IMR-90 (cell line): ENCODE measurements at regions not wholly inside any gene's neighbourhood (a gene's known extent, or its start where the extent isn't known, plus 50 kb on each side); places are given as distances from the start of the nearest gene placed in this dataset.

Source experiments
- ATAC-seq: fragments of 200-7000 bp; cut with Tn5 transposase; 2 replicates; pipeline ENCODE4 v1.9.1; 2020; ENCODE audit warnings: low read depth, mild to moderate bottlenecking, moderate library complexity
- BruUV-seq: library from RNA; stranded (reverse); fragments of 400-500 nt; replicated peaks from 2 replicates; lab custom pipeline; 2021; lab: Mats Ljungman, UMichigan
- CTCF ChIA-PET: fragments of 300-600 bp; formaldehyde crosslinking; extraction: SDS; loops from one replicate; lab custom pipeline; 2021; ENCODE audit warnings: antibody characterized with exemption; lab: Yijun Ruan, JAX
- POLR2A ChIA-PET: fragments of 300-600 bp; sonication (Branson Sonifier 250); formaldehyde crosslinking; loops from one replicate; lab custom pipeline; 2022; ENCODE audit warnings: antibody characterized with exemption; ENCODE audit not compliant: unreplicated experiment; lab: Charles Lee
- DNase-seq: peaks from one replicate; pipeline ENCODE4 v3.0.0; 2013
- H2AFZ ChIP-seq: replicated peaks from 2 replicates; pipeline ENCODE3; 2013; ENCODE audit warnings: low read length, mild to moderate bottlenecking; ENCODE audit not compliant: poor library complexity
- H2AK5ac ChIP-seq: 2 replicates; pipeline ENCODE4 v1.6.1; 2013; ENCODE audit warnings: low read depth, low read length, inconsistent platforms
- H2AK9ac ChIP-seq: replicated peaks from 2 replicates; pipeline ENCODE3; 2013; ENCODE audit warnings: mild to moderate bottlenecking, low read depth, low read length, moderate library complexity; ENCODE audit not compliant: poor library complexity
- H2BK120ac ChIP-seq: 2 replicates; pipeline ENCODE4 v1.6.1; 2013; ENCODE audit warnings: low read depth, low read length, inconsistent platforms
- H2BK15ac ChIP-seq: 3 replicates; pipeline ENCODE4 v1.6.1; 2013; ENCODE audit warnings: low read depth, low read length, inconsistent platforms
- H2BK20ac ChIP-seq: 2 replicates; pipeline ENCODE4 v1.6.1; 2013; ENCODE audit warnings: low read depth, mild to moderate bottlenecking, inconsistent platforms, low read length, moderate library complexity
- H2BK5ac ChIP-seq: 2 replicates; pipeline ENCODE4 v1.6.1; 2013; ENCODE audit warnings: mild to moderate bottlenecking, low read depth, low read length, inconsistent platforms; ENCODE audit not compliant: poor library complexity, severe bottlenecking
- H3K14ac ChIP-seq: replicated peaks from 2 replicates; pipeline ENCODE4 v1.6.1; 2013; ENCODE audit warnings: low read depth, low read length, inconsistent platforms
- H3K18ac ChIP-seq: 2 replicates; pipeline ENCODE4 v1.6.1; 2013; ENCODE audit warnings: low read depth, low read length, control low read depth
- H3K23ac ChIP-seq: 2 replicates; pipeline ENCODE4 v1.6.1; 2013; ENCODE audit warnings: low read depth, low read length, inconsistent platforms
- H3K27ac ChIP-seq: 2 replicates; pipeline ENCODE4 v1.5.1; 2013; ENCODE audit warnings: mild to moderate bottlenecking, control low read depth, low read length; ENCODE audit not compliant: insufficient read depth
- H3K27me3 ChIP-seq: 2 replicates; pipeline ENCODE4 v1.6.1; 2013; ENCODE audit warnings: low read length; ENCODE audit not compliant: control insufficient read depth, insufficient read depth
- H3K36me3 ChIP-seq: 2 replicates; pipeline ENCODE4 v1.6.1; 2013; ENCODE audit warnings: low read length, mixed read lengths; ENCODE audit not compliant: control insufficient read depth, insufficient read depth
- H3K4ac ChIP-seq: 2 replicates; pipeline ENCODE4 v1.6.1; 2013; ENCODE audit warnings: low read depth, low read length, inconsistent platforms
- H3K4me1 ChIP-seq: 2 replicates; pipeline ENCODE4 v1.6.1; 2013; ENCODE audit warnings: low read length, mixed read lengths; ENCODE audit not compliant: control insufficient read depth, insufficient read depth
- H3K4me2 ChIP-seq: 2 replicates; pipeline ENCODE4 v1.6.1; 2013; ENCODE audit warnings: low read depth, mild to moderate bottlenecking, control low read depth, low read length, moderate library complexity
- H3K4me3 ChIP-seq: 2 replicates; pipeline ENCODE4 v1.5.1; 2013; ENCODE audit warnings: low read depth, mild to moderate bottlenecking, control low read depth, low read length, moderate library complexity; ENCODE audit not compliant: insufficient read depth
- H3K56ac ChIP-seq: 2 replicates; pipeline ENCODE4 v1.6.1; 2013; ENCODE audit warnings: low read length, inconsistent platforms; ENCODE audit not compliant: insufficient read depth; ENCODE audit errors: extremely low read depth
- H3K79me1 ChIP-seq, 2 experiments: 2 replicates each; pipeline ENCODE4 v1.6.1; 2013; ENCODE audit warnings: low read length in 2 of 2, inconsistent platforms in 1 of 2, low read depth in 1 of 2
- H3K9ac ChIP-seq: 2 replicates; pipeline ENCODE4 v1.6.1; 2013; ENCODE audit warnings: low read depth, low read length, control low read depth
- H3K9me1 ChIP-seq: 2 replicates; pipeline ENCODE4 v1.6.1; 2013; ENCODE audit warnings: low read length, inconsistent platforms; ENCODE audit not compliant: insufficient read depth
- H3K9me3 ChIP-seq: 2 replicates; pipeline ENCODE4 v1.6.1; 2013; ENCODE audit warnings: low read length; ENCODE audit not compliant: control insufficient read depth, insufficient read depth
- H4K20me1 ChIP-seq: 2 replicates; pipeline ENCODE4 v1.6.1; 2013; ENCODE audit warnings: low read length, inconsistent platforms; ENCODE audit not compliant: insufficient read depth
- H4K5ac ChIP-seq: 2 replicates; pipeline ENCODE4 v1.6.1; 2013; ENCODE audit warnings: mild to moderate bottlenecking, low read depth, low read length, control low read depth
- H4K8ac ChIP-seq, 2 experiments: 2 replicates each; pipeline ENCODE4 v1.6.1; 2013; ENCODE audit warnings: low read depth in 2 of 2, low read length in 2 of 2, control low read depth in 1 of 2, inconsistent platforms in 1 of 2
- H4K91ac ChIP-seq: 2 replicates; pipeline ENCODE4 v1.6.1; 2013; ENCODE audit warnings: low read depth, low read length, inconsistent platforms; ENCODE audit not compliant: insufficient read depth
- CEBPB ChIP-seq: IDR thresholded peaks from 2 replicates; pipeline ENCODE4 v1.6.1; 2012; ENCODE audit warnings: low read depth, low read length, improper control_type of control experiment
- FOS ChIP-seq: fragments of 150-350 bp; IDR thresholded peaks from 2 replicates; pipeline ENCODE4 v1.6.1; 2016; ENCODE audit warnings: low read depth, low read length
- RAD21 ChIP-seq: IDR thresholded peaks from 2 replicates; pipeline ENCODE4 v1.6.1; 2012; ENCODE audit warnings: low read length, improper control_type of control experiment
- WGBS, 2 experiments: methylation state at CpG; one replicate each; pipeline versions ENCODE4 v1.1.5 to v1.1.7; 2013; ENCODE audit warnings: missing lambda C conversion rate in 2 of 2; ENCODE audit not compliant: insufficient read length in 1 of 2; ENCODE audit errors: extremely low coverage in 2 of 2; 5-methylcytosine and 5-hydroxymethylcytosine counted together
- dilution Hi-C: fragments of 300-500 bp; cut with HindIII; formaldehyde crosslinking; loops from one replicate; pipeline ENCODE4 v1.14.3; 2018; ENCODE audit warnings: low sequenced_read_pairs; ENCODE audit not compliant: unreplicated experiment
- in situ Hi-C: fragments of 300-500 bp; cut with MboI; formaldehyde crosslinking; loops from 3 replicates; pipeline ENCODE4 v1.14.3; 2019; ENCODE audit warnings: low sequenced_read_pairs, inconsistent platforms, mixed read lengths
- intact Hi-C: fragments of 100-400 bp; cut with micrococcal nuclease; formaldehyde crosslinking; loops from 2 replicates; pipeline ENCODE4 v1.10.0; 2022
- TF ChIP-seq, protein P1 (sequence below): fragments of 150-350 bp; IDR thresholded peaks from 2 replicates; pipeline ENCODE4 v1.6.1; 2017; ENCODE audit warnings: mild to moderate bottlenecking, antibody characterized with exemption, low read length, low read depth
- TF ChIP-seq, protein P2 (sequence below): fragments of 150-350 bp; IDR thresholded peaks from 2 replicates; pipeline ENCODE4 v1.6.1; 2016; ENCODE audit warnings: low read depth, mild to moderate bottlenecking, low read length, moderate library complexity, borderline replicate concordance
- TF ChIP-seq, protein P3 (sequence below): conservative IDR thresholded peaks from 2 replicates; pipeline ENCODE4 v1.5.1; 2012; ENCODE audit warnings: mild to moderate bottlenecking, low read depth, low read length, improper control_type of control experiment

DNA sequence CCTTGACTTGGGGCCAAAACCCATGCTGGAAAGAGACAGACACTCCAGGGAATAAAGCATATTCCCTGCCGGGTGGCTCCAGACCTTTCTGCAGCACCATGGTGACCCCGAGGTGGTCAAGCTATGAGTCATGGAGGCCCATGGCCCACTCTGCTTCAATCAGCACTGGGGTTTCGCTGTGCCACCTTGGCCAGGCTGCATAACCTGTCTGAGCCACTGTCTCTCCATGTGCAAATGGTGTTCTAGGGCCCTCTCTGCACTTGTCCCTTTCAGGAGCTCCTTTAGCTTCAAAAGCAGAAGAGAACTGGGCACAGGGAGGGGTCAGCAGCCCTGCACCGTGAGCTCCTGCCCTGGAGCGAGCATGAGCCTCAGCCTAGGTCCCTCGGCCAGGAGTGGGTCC, 410.1 kb downstream of the SHANK2 start:
- Histone ChIP-seq H3K23ac (no peak overlapping the region), H3K14ac (no peak overlapping the region), H3K9me1 (no peaks in the 10 kb centered on the region), H3K18ac (no peak overlapping the region), H3K4ac (no peak overlapping the region), H2BK20ac (no peak overlapping the region), H3K79me1 (no peaks in the 10 kb centered on the region), H4K91ac (no peak overlapping the region), H2BK5ac (no peak overlapping the region), H3K9ac (no peak overlapping the region), H3K4me1 (no peaks in the 10 kb centered on the region), H3K56ac (no peak overlapping the region), H3K27ac (no peak overlapping the region), H3K4me2 (no peak overlapping the region), H2AFZ (no peak overlapping the region), H4K5ac (no peak overlapping the region), H3K36me3 (no peaks in the 10 kb centered on the region), H3K27me3 (no peaks in the 10 kb centered on the region), H2AK9ac (no peak overlapping the region), H2BK15ac (no peak overlapping the region), H4K8ac (no peak overlapping the region), H4K20me1 (no peaks in the 10 kb centered on the region), H3K9me3 (peaks cover 11% of the 10 kb centered on the region), H2BK120ac (no peak overlapping the region), H2AK5ac (no peak overlapping the region), H3K4me3 (no peak overlapping the region)
- no peak for DNase-seq
- dilution Hi-C loops (no loop called here), intact Hi-C loops (no loop called here), in situ Hi-C loops (no loop called here)
- no TSS peak for BruUV-seq
- 46% methylated on average over 2 of the region's 6 CpGs; no CpG with 5 or more reads in 1 of the 2 experiments for WGBS, 2 experiments
- no peak for ATAC-seq
- CTCF ChIA-PET, result no interaction called here
- TF ChIP-seq, protein P1, sequence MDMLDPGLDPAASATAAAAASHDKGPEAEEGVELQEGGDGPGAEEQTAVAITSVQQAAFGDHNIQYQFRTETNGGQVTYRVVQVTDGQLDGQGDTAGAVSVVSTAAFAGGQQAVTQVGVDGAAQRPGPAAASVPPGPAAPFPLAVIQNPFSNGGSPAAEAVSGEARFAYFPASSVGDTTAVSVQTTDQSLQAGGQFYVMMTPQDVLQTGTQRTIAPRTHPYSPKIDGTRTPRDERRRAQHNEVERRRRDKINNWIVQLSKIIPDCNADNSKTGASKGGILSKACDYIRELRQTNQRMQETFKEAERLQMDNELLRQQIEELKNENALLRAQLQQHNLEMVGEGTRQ, result no peak
- TF ChIP-seq, protein P2, sequence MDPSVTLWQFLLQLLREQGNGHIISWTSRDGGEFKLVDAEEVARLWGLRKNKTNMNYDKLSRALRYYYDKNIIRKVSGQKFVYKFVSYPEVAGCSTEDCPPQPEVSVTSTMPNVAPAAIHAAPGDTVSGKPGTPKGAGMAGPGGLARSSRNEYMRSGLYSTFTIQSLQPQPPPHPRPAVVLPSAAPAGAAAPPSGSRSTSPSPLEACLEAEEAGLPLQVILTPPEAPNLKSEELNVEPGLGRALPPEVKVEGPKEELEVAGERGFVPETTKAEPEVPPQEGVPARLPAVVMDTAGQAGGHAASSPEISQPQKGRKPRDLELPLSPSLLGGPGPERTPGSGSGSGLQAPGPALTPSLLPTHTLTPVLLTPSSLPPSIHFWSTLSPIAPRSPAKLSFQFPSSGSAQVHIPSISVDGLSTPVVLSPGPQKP, result no peak
- TF ChIP-seq CEBPB (no peak), RAD21 (no peak), FOS (no peak)
- TF ChIP-seq, protein P3, sequence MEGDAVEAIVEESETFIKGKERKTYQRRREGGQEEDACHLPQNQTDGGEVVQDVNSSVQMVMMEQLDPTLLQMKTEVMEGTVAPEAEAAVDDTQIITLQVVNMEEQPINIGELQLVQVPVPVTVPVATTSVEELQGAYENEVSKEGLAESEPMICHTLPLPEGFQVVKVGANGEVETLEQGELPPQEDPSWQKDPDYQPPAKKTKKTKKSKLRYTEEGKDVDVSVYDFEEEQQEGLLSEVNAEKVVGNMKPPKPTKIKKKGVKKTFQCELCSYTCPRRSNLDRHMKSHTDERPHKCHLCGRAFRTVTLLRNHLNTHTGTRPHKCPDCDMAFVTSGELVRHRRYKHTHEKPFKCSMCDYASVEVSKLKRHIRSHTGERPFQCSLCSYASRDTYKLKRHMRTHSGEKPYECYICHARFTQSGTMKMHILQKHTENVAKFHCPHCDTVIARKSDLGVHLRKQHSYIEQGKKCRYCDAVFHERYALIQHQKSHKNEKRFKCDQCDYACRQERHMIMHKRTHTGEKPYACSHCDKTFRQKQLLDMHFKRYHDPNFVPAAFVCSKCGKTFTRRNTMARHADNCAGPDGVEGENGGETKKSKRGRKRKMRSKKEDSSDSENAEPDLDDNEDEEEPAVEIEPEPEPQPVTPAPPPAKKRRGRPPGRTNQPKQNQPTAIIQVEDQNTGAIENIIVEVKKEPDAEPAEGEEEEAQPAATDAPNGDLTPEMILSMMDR, result no peak
- POLR2A ChIA-PET, result no interaction called here
